ENCODE measurements at regions not wholly inside any gene's neighbourhood (a gene's known extent, or its start where the extent isn't known, plus 50 kb on each side); places are given as distances from the start of the nearest gene placed in this dataset.

- TF ChIP-seq CTCF (conservative IDR thresholded peaks at IDR 0.05; ENCODE audit: low read depth, low read length), result no peak
- Histone ChIP-seq H4K20me1 (ENCODE audit: insufficient read depth) (no peaks in the 10 kb centered on the region), H3K27me3 (ENCODE audit: insufficient read depth, low read depth) (no peaks in the 10 kb centered on the region), H3K4me2 (no peak overlapping the region), H3K4me1 (ENCODE audit: low read depth, poor library complexity, severe bottlenecking) (no peaks in the 10 kb centered on the region), H3K27ac (no peak overlapping the region), H2AFZ (ENCODE audit: low read depth) (no peak overlapping the region), H3K79me2 (ENCODE audit: insufficient read depth, low read depth) (no peaks in the 10 kb centered on the region), H3K9ac (no peak overlapping the region), H3K4me3 (IDR thresholded peaks at IDR 0.05; ENCODE audit: insufficient read depth, low read depth, low read length) (no peak overlapping the region), H3K36me3 (ENCODE audit: insufficient read depth) (no peaks in the 10 kb centered on the region)
Observed at GRCh38 chr6:67640484-67640883, 994.6 kb upstream of the ADGRB3 start.

GRCh38 chr6:67639161-67639560, 995.9 kb upstream of the ADGRB3 start:
- Histone ChIP-seq H3K27me3 (ENCODE audit: insufficient read depth, low read depth) (no peaks in the 10 kb centered on the region), H3K4me3 (IDR thresholded peaks at IDR 0.05; ENCODE audit: insufficient read depth, low read depth, low read length) (no peak overlapping the region), H4K20me1 (ENCODE audit: insufficient read depth) (no peaks in the 10 kb centered on the region), H2AFZ (ENCODE audit: low read depth) (no peak overlapping the region), H3K4me1 (ENCODE audit: low read depth, poor library complexity, severe bottlenecking) (no peaks in the 10 kb centered on the region), H3K79me2 (ENCODE audit: insufficient read depth, low read depth) (no peaks in the 10 kb centered on the region), H3K27ac (no peak overlapping the region), H3K36me3 (ENCODE audit: insufficient read depth) (no peaks in the 10 kb centered on the region), H3K9ac (no peak overlapping the region), H3K4me2 (no peak overlapping the region)
- no peak for TF ChIP-seq CTCF (conservative IDR thresholded peaks at IDR 0.05; ENCODE audit: low read depth, low read length)

GRCh38 chr6:67634199-67634598, 1000.9 kb upstream of the ADGRB3 start:
- no peak overlapping the region for H3K4me3 ChIP-seq (IDR thresholded peaks at IDR 0.05; ENCODE audit: insufficient read depth, low read depth, low read length)
- H4K20me1 ChIP-seq (ENCODE audit: insufficient read depth), result no peaks in the 10 kb centered on the region
- no peaks in the 10 kb centered on the region for H3K36me3 ChIP-seq (ENCODE audit: insufficient read depth)
- peaks cover 17% of the 10 kb centered on the region for H3K4me1 ChIP-seq (ENCODE audit: low read depth, poor library complexity, severe bottlenecking)
- no peak overlapping the region for H3K27ac ChIP-seq
- no peak for TF ChIP-seq CTCF (conservative IDR thresholded peaks at IDR 0.05; ENCODE audit: low read depth, low read length)
- no peak overlapping the region for H2AFZ ChIP-seq (ENCODE audit: low read depth)
- H3K27me3 ChIP-seq (ENCODE audit: insufficient read depth, low read depth), result no peaks in the 10 kb centered on the region
- no peaks in the 10 kb centered on the region for H3K79me2 ChIP-seq (ENCODE audit: insufficient read depth, low read depth)
- no peak overlapping the region for H3K9ac ChIP-seq
- H3K4me2 ChIP-seq, result no peak overlapping the region

GRCh38 chr6:67633058-67633457, 1002.0 kb upstream of the ADGRB3 start:
- peaks cover 17% of the 10 kb centered on the region for H3K4me1 ChIP-seq (ENCODE audit: low read depth, poor library complexity, severe bottlenecking)
- no peak overlapping the region for H3K27ac ChIP-seq
- H2AFZ ChIP-seq (ENCODE audit: low read depth), result no peak overlapping the region
- TF ChIP-seq CTCF (conservative IDR thresholded peaks at IDR 0.05; ENCODE audit: low read depth, low read length), result no peak
- no peaks in the 10 kb centered on the region for H3K27me3 ChIP-seq (ENCODE audit: insufficient read depth, low read depth)
- no peak overlapping the region for H3K4me2 ChIP-seq
- no peaks in the 10 kb centered on the region for H3K79me2 ChIP-seq (ENCODE audit: insufficient read depth, low read depth)
- H3K4me3 ChIP-seq (IDR thresholded peaks at IDR 0.05; ENCODE audit: insufficient read depth, low read depth, low read length), result no peak overlapping the region
- no peaks in the 10 kb centered on the region for H4K20me1 ChIP-seq (ENCODE audit: insufficient read depth)
- no peak overlapping the region for H3K9ac ChIP-seq
- H3K36me3 ChIP-seq (ENCODE audit: insufficient read depth), result no peaks in the 10 kb centered on the region
